A549 (cell line): ENCODE measurements at regions not wholly inside any gene's neighbourhood (a gene's known extent, or its start where the extent isn't known, plus 50 kb on each side); places are given as distances from the start of the nearest gene placed in this dataset.

Experiments
- ATAC-seq, 2 experiments: fragments of 200-7000 bp in 1 of 2; fragments of >200 bp in 1 of 2; cut with Nextera tagmentation in 1 of 2; cut with Tn5 transposase in 1 of 2; 3 replicates each; pipeline versions ENCODE4 v1.8.0 to v1.9.1; 2018 to 2020; ENCODE audit warnings: mild to moderate bottlenecking in 1 of 2, moderate library complexity in 1 of 2
- CTCF ChIA-PET: fragments of 300-600 bp; sonication (Branson Sonifier 250); formaldehyde crosslinking; extraction: SDS; loops from one replicate; lab custom pipeline; 2021; ENCODE audit warnings: antibody characterized with exemption, inconsistent platforms; lab: Yijun Ruan, JAX
- POLR2A ChIA-PET: fragments of 350-600 bp; formaldehyde crosslinking; extraction: SDS; loops from one replicate; lab custom pipeline; 2021; ENCODE audit warnings: antibody characterized with exemption, inconsistent platforms; lab: Yijun Ruan, JAX
- DNase-seq, 2 experiments: peaks; one replicate each; pipeline versions ENCODE4 v3.0.0 to v3.0.0-alpha.2; 2011 to 2016; ENCODE audit warnings: low read depth in 1 of 2, low spot score in 1 of 2
- FAIRE-seq: peaks from 2 replicates; lab custom pipeline; 2011; peaks lifted over from hg19 to GRCh38; lab: Jason Lieb, UNC
- H3K27ac ChIP-seq, 2 experiments: fragments of >200 bp; sonication (Bioruptor Twin); formaldehyde crosslinking; 3 replicates each; pipeline ENCODE4 v1.5.1; 2016 to 2017
- H3K4me1 ChIP-seq: fragments of >200 bp; sonication (Bioruptor Twin); formaldehyde crosslinking; 3 replicates; pipeline ENCODE4 v1.6.1; 2016
- H3K4me2 ChIP-seq: fragments of >200 bp; sonication (Bioruptor Twin); formaldehyde crosslinking; 3 replicates; pipeline ENCODE4 v1.6.1; 2016
- H3K4me3 ChIP-seq: fragments of >200 bp; sonication (Bioruptor Twin); formaldehyde crosslinking; 3 replicates; pipeline ENCODE4 v1.5.1; 2016
- H3K9me3 ChIP-seq: fragments of >200 bp; sonication (Bioruptor Twin); formaldehyde crosslinking; 3 replicates; pipeline ENCODE4 v1.6.1; 2016
- ATOH8 ChIP-seq: fragments of 250-450 bp; sonication (Bioruptor Pico); IDR thresholded peaks from 2 replicates; pipeline ENCODE4 v1.5.0; 2020; ENCODE audit warnings: low read depth, mild to moderate bottlenecking, moderate library complexity
- CBX2 ChIP-seq: fragments of 200-600 bp; sonication (generic); IDR thresholded peaks from 2 replicates; pipeline ENCODE4 v1.6.1; 2016; ENCODE audit warnings: low read depth, mild to moderate bottlenecking, borderline replicate concordance
- CBX8 ChIP-seq: fragments of 200-600 bp; sonication (generic); IDR thresholded peaks from 2 replicates; pipeline ENCODE4 v1.6.1; 2016
- EHF ChIP-seq: fragments of 250-450 bp; sonication (Bioruptor Pico); IDR thresholded peaks from 2 replicates; pipeline ENCODE4 v1.5.0; 2020; ENCODE audit warnings: mild to moderate bottlenecking
- ELK1 ChIP-seq: fragments of 150-350 bp; IDR thresholded peaks from 2 replicates; pipeline ENCODE4 v1.6.1; 2014; ENCODE audit warnings: low read depth, mild to moderate bottlenecking, low read length
- FOSB ChIP-seq: fragments of 250-450 bp; sonication (Bioruptor Pico); IDR thresholded peaks from 2 replicates; pipeline ENCODE4 v1.5.0; 2020; ENCODE audit warnings: mild to moderate bottlenecking, moderate library complexity
- FOXS1 ChIP-seq: fragments of 250-450 bp; sonication (Bioruptor Pico); IDR thresholded peaks from 2 replicates; pipeline ENCODE4 v1.5.0; 2020; ENCODE audit warnings: mild to moderate bottlenecking, moderate library complexity
- GATA3 ChIP-seq: IDR thresholded peaks from 2 replicates; pipeline ENCODE4 v1.6.1; 2012; ENCODE audit warnings: borderline replicate concordance
- HEYL ChIP-seq: fragments of 250-450 bp; sonication (Bioruptor Pico); IDR thresholded peaks from 2 replicates; pipeline ENCODE4 v1.8.0; 2021; ENCODE audit warnings: mild to moderate bottlenecking, moderate library complexity
- HMGXB4 ChIP-seq: fragments of 250-450 bp; sonication (Bioruptor Pico); IDR thresholded peaks from 2 replicates; pipeline ENCODE4 v1.5.0; 2021; ENCODE audit warnings: mild to moderate bottlenecking, moderate library complexity, borderline replicate concordance
- HOXA7 ChIP-seq: fragments of 250-450 bp; sonication (Bioruptor Pico); IDR thresholded peaks from 2 replicates; pipeline ENCODE4 v1.5.0; 2020; ENCODE audit warnings: mild to moderate bottlenecking, moderate library complexity
- HOXB5 ChIP-seq: fragments of 250-450 bp; sonication (Bioruptor Pico); IDR thresholded peaks from 2 replicates; pipeline ENCODE4 v1.5.0; 2020; ENCODE audit warnings: mild to moderate bottlenecking, moderate library complexity
- JUN ChIP-seq, 2 experiments: fragments of >200 bp; sonication (Bioruptor Twin); formaldehyde crosslinking; IDR thresholded peaks; 2 replicates in 1 of 2; 3 replicates in 1 of 2; pipeline ENCODE4 v1.6.1; 2016 to 2017
- JUNB ChIP-seq: fragments of >200 bp; sonication (Bioruptor Twin); formaldehyde crosslinking; IDR thresholded peaks from 2 replicates; pipeline ENCODE4 v1.6.1; 2016
- KDM1A ChIP-seq: fragments of 200-600 bp; sonication (generic); IDR thresholded peaks from 2 replicates; pipeline ENCODE4 v1.6.1; 2016; ENCODE audit warnings: low read depth, mild to moderate bottlenecking
- MYC ChIP-seq: IDR thresholded peaks from 2 replicates; pipeline ENCODE4 v1.6.1; 2012; ENCODE audit warnings: mild to moderate bottlenecking, inconsistent platforms, low read length, improper control_type of control experiment, borderline replicate concordance
- NPAS2 ChIP-seq: fragments of 250-450 bp; sonication (Bioruptor Pico); IDR thresholded peaks from 2 replicates; pipeline ENCODE4 v1.8.0; 2022; ENCODE audit warnings: mild to moderate bottlenecking, moderate library complexity, borderline replicate concordance
- PHF8 ChIP-seq: fragments of 200-600 bp; sonication (generic); IDR thresholded peaks from 2 replicates; pipeline ENCODE4 v1.6.1; 2016; ENCODE audit warnings: low read depth, mild to moderate bottlenecking, antibody characterized with exemption, moderate library complexity, borderline replicate concordance
- POLR2AphosphoS2 ChIP-seq: conservative IDR thresholded peaks from 2 replicates; pipeline ENCODE4 v1.6.1; 2012; ENCODE audit warnings: low read length, improper control_type of control experiment, inconsistent platforms
- RAD21 ChIP-seq, 2 experiments: fragments of >200 bp in 1 of 2; sonication (Bioruptor Twin) in 1 of 2; formaldehyde crosslinking in 1 of 2; IDR thresholded peaks in 1 of 2; conservative IDR thresholded peaks in 1 of 2; 2 replicates in 1 of 2; 3 replicates in 1 of 2; pipeline ENCODE4 v1.6.1; 2012 to 2018; ENCODE audit warnings: inconsistent platforms in 1 of 2
- SREBF2 ChIP-seq: fragments of 450-650 bp; IDR thresholded peaks from 2 replicates; pipeline ENCODE4 v1.6.1; 2014; ENCODE audit warnings: mild to moderate bottlenecking, moderate library complexity
- ZC3H11A ChIP-seq: fragments of 450-650 bp; IDR thresholded peaks from 2 replicates; pipeline ENCODE4 v1.6.1; 2014; ENCODE audit warnings: antibody characterized with exemption, mild to moderate bottlenecking
- ZFP36 ChIP-seq: fragments of 450-650 bp; IDR thresholded peaks from 2 replicates; pipeline ENCODE4 v1.6.1; 2014; ENCODE audit warnings: borderline replicate concordance; ENCODE audit not compliant: partially characterized antibody
- ZNF302 ChIP-seq: fragments of 250-450 bp; sonication (Bioruptor Pico); IDR thresholded peaks from 2 replicates; pipeline ENCODE4 v1.9.0; 2021; ENCODE audit warnings: inconsistent platforms, mild to moderate bottlenecking, moderate library complexity
- ZSCAN20 ChIP-seq: fragments of 250-450 bp; sonication (Bioruptor Pico); IDR thresholded peaks from 2 replicates; pipeline ENCODE4 v1.8.0; 2022; ENCODE audit warnings: mild to moderate bottlenecking, moderate library complexity
- WGBS: methylation state at CpG from one replicate; pipeline ENCODE4 v1.1.6; 2017; ENCODE audit errors: missing lambda C conversion rate; 5-methylcytosine and 5-hydroxymethylcytosine counted together

DNA sequence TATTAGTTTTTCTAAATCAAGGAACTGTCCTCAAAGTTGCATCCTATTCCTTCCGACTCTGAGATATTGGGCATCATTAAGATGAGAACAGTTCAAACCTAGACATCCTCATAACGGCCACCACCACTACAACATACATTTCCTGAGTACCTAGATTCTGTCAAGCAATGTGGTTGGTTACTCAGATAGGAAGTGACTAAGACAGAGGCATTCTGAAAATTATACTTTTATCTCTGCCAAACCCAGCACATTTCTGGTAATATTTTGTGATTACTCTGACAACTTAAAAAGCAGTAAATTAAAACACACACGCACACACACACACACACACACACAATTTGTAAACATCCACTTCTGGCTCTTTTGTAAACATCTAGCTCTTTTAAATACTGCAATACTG is 291.2 kb upstream of the MEOX2 start:
- DNase-seq (no peak), FAIRE-seq (no peak), ATAC-seq (no peak)
- CTCF ChIA-PET, result no interaction called here
- Histone ChIP-seq H3K27ac (no peak overlapping the region), H3K4me1 (no peaks in the 10 kb centered on the region), H3K9me3 (no peaks in the 10 kb centered on the region), H3K4me3 (no peak overlapping the region)
- POLR2A ChIA-PET, result no interaction called here
- no peak for TF ChIP-seq PHF8
- TF ChIP-seq MYC, result no peak
- TF ChIP-seq JUN (IDR thresholded peaks at IDR 0.05), result no peak
- no peak for TF ChIP-seq FOSB (CRISPR knock-in tag)
- no peak for TF ChIP-seq FOXS1 (CRISPR knock-in tag)
- no peak for TF ChIP-seq ZNF302 (CRISPR knock-in tag)
- TF ChIP-seq ATOH8 (CRISPR knock-in tag), result no peak
- no peak for TF ChIP-seq KDM1A
- TF ChIP-seq ZSCAN20, result no peak
- TF ChIP-seq HOXA7 (CRISPR knock-in tag), result no peak
- no peak for TF ChIP-seq GATA3
- TF ChIP-seq CBX8, result no peak
- TF ChIP-seq RAD21 (conservative IDR thresholded peaks at IDR 0.05 in 1 of 2, IDR thresholded peaks at IDR 0.05 in 1 of 2), result no peak
- TF ChIP-seq NPAS2 (CRISPR knock-in tag), result no peak
- TF ChIP-seq ZC3H11A, result no peak
- TF ChIP-seq HEYL (CRISPR knock-in tag), result no peak
- no peak for TF ChIP-seq EHF (CRISPR knock-in tag)
- no peak for TF ChIP-seq SREBF2
- no peak for TF ChIP-seq JUNB
- TF ChIP-seq, all 56 proteins: peak for 0
- 20% methylated on average over 3 of the region's 3 CpGs for WGBS
- no peak overlapping the region for H3K4me2 ChIP-seq

GRCh38 chr7:15972862-15973275 is 286.4 kb upstream of the MEOX2 start:
- Histone ChIP-seq H3K4me1 (no peaks in the 10 kb centered on the region), H3K27ac (no peak overlapping the region), H3K9me3 (no peaks in the 10 kb centered on the region), H3K4me3 (no peak overlapping the region), H3K4me2 (no peak overlapping the region)
- ChIA-PET POLR2A (no interaction called here), CTCF (no interaction called here)
- ATAC-seq (no peak), DNase-seq (no peak), FAIRE-seq (no peak)
- TF ChIP-seq NPAS2 (CRISPR knock-in tag), result no peak
- no peak for TF ChIP-seq ZSCAN20
- no peak for TF ChIP-seq ELK1
- no peak for TF ChIP-seq CBX2
- TF ChIP-seq HOXB5 (CRISPR knock-in tag), result no peak
- no peak for TF ChIP-seq HMGXB4 (CRISPR knock-in tag)
- no peak for TF ChIP-seq ZC3H11A
- TF ChIP-seq RAD21 (conservative IDR thresholded peaks at IDR 0.05 in 1 of 2, IDR thresholded peaks at IDR 0.05 in 1 of 2), result no peak
- no peak for TF ChIP-seq POLR2AphosphoS2
- no peak for TF ChIP-seq ZFP36
- 67% methylated on average over 3 of the region's 3 CpGs for WGBS
